K562 (cell line): ENCODE measurements at regions not wholly inside any gene's neighbourhood (a gene's known extent, or its start where the extent isn't known, plus 50 kb on each side); places are given as distances from the start of the nearest gene placed in this dataset.

Experiments
- ATAC-seq: fragments of 200-7000 bp; cut with Tn5 transposase; 3 replicates; pipeline ENCODE4 v1.9.1; 2020; ENCODE audit warnings: moderate library complexity
- BruUV-seq: library from RNA; stranded (reverse); fragments of 400-500 nt; replicated peaks from 2 replicates; lab custom pipeline; 2021; lab: Mats Ljungman, UMichigan
- CTCF ChIA-PET: fragments of 300-600 bp; formaldehyde crosslinking; extraction: SDS; loops from one replicate; lab custom pipeline; 2021; ENCODE audit warnings: low intra/inter-chr PET ratio; lab: Yijun Ruan, JAX
- POLR2A ChIA-PET: fragments of 300-600, 350-650 bp; sonication (Branson Sonifier 250); formaldehyde crosslinking; extraction: SDS; loops from one replicate; lab custom pipeline; 2021; ENCODE audit warnings: antibody characterized with exemption, inconsistent platforms; lab: Yijun Ruan, JAX
- DNase-seq, 4 experiments: peaks; one replicate each; pipeline versions ENCODE4 v3.0.0 to v3.0.0-alpha.2; 2011 to 2018; ENCODE audit warnings: low spot score in 3 of 4, mixed read lengths in 3 of 4; ENCODE audit errors: extremely low read depth in 1 of 4
- FAIRE-seq: peaks from 2 replicates; lab custom pipeline; 2011; peaks lifted over from hg19 to GRCh38; lab: Jason Lieb, UNC
- H2AFZ ChIP-seq: 2 replicates; pipeline ENCODE4 v1.6.0; 2011; ENCODE audit warnings: low read depth, low read length, control low read depth, inconsistent platforms
- H3K27ac ChIP-seq: fragments of 200-600 bp; 3 replicates; pipeline ENCODE4 v1.8.0; 2011; ENCODE audit warnings: low read depth, mild to moderate bottlenecking, control low read depth, inconsistent platforms, low read length, moderate library complexity, mixed read lengths; ENCODE audit errors: extremely low read depth
- H3K27me3 ChIP-seq, 2 experiments: fragments of 300-600 bp in 1 of 2; 2 replicates in 1 of 2; 3 replicates in 1 of 2; pipeline versions ENCODE4 v1.6.0 to v1.8.0; 2011; ENCODE audit warnings: inconsistent platforms in 2 of 2, low read length in 2 of 2, mild to moderate bottlenecking in 1 of 2, mixed read lengths in 1 of 2, moderate library complexity in 1 of 2; ENCODE audit not compliant: control insufficient read depth in 2 of 2, insufficient read depth in 2 of 2
- H3K36me3 ChIP-seq: fragments of 300-600 bp; 3 replicates; pipeline ENCODE4 v1.8.0; 2011; ENCODE audit warnings: mild to moderate bottlenecking, low read length, inconsistent platforms; ENCODE audit not compliant: control insufficient read depth, insufficient read depth
- H3K4me1 ChIP-seq, 2 experiments: fragments of 200-600 bp in 1 of 2; replicated peaks in 1 of 2; 2 replicates in 1 of 2; 3 replicates in 1 of 2; pipeline versions ENCODE4 v1.5.1 to v1.8.0; 2011; ENCODE audit warnings: inconsistent platforms in 2 of 2, low read length in 2 of 2, mild to moderate bottlenecking in 1 of 2, mixed read lengths in 1 of 2, moderate library complexity in 1 of 2; ENCODE audit not compliant: control insufficient read depth in 2 of 2, insufficient read depth in 2 of 2
- H3K4me2 ChIP-seq: 2 replicates; pipeline ENCODE4 v1.6.1; 2011; ENCODE audit warnings: low read length, control low read depth, inconsistent platforms, mixed read lengths; ENCODE audit not compliant: insufficient read depth
- H3K4me3 ChIP-seq: fragments of 200-600 bp; sonication (generic), shearing (Covaris generic); 2 replicates; pipeline ENCODE4 v1.5.1; 2016; ENCODE audit warnings: control low read depth, inconsistent platforms
- H3K79me2 ChIP-seq: fragments of 200-600 bp; 3 replicates; pipeline ENCODE4 v1.8.0; 2011; ENCODE audit warnings: low read length, inconsistent platforms; ENCODE audit not compliant: control insufficient read depth, insufficient read depth
- H3K9ac ChIP-seq, 2 experiments: 2 replicates each; pipeline versions ENCODE4 v1.6.0 to v1.6.1; 2011; ENCODE audit warnings: low read depth in 2 of 2, low read length in 2 of 2, control low read depth in 1 of 2, inconsistent platforms in 1 of 2, mild to moderate bottlenecking in 1 of 2, mixed read lengths in 1 of 2; ENCODE audit not compliant: insufficient read depth in 1 of 2
- H3K9me1 ChIP-seq: one replicate; pipeline ENCODE4 v1.6.0; 2011; ENCODE audit warnings: inconsistent platforms, mild to moderate bottlenecking, low read length, moderate library complexity; ENCODE audit not compliant: control insufficient read depth, insufficient read depth
- H3K9me3 ChIP-seq: replicated peaks from 2 replicates; pipeline ENCODE4 v1.5.1; 2011; ENCODE audit warnings: low read depth, low read length, inconsistent platforms; ENCODE audit not compliant: control insufficient read depth, insufficient read depth
- H4K20me1 ChIP-seq: replicated peaks from 2 replicates; pipeline ENCODE4 v1.6.1; 2011; ENCODE audit warnings: low read length, inconsistent platforms, mixed read lengths; ENCODE audit not compliant: control insufficient read depth, insufficient read depth
- CBFA2T3 ChIP-seq: fragments of 450-650 bp; IDR thresholded peaks from 2 replicates; pipeline ENCODE4 v1.6.1; 2017
- IRF2 ChIP-seq: sonication (generic); formaldehyde crosslinking; IDR thresholded peaks from 2 replicates; pipeline ENCODE4 v1.8.1; 2022; ENCODE audit warnings: mild to moderate bottlenecking, missing genetic modification reagents
- KAT8 ChIP-seq: fragments of 450-650 bp; IDR thresholded peaks from 2 replicates; pipeline ENCODE4 v1.6.1; 2016; ENCODE audit warnings: low read depth, mild to moderate bottlenecking
- MXD1 ChIP-seq: fragments of 250-450 bp; sonication (Bioruptor Pico); IDR thresholded peaks from 2 replicates; pipeline ENCODE4 v1.8.0; 2021; ENCODE audit warnings: borderline replicate concordance, mild to moderate bottlenecking, moderate library complexity; ENCODE audit not compliant: poor library complexity, severe bottlenecking
- TARDBP ChIP-seq: fragments of 450-650 bp; IDR thresholded peaks from 2 replicates; pipeline ENCODE4 v1.6.1; 2016
- ZNF408 ChIP-seq: fragments of 250-450 bp; sonication (Bioruptor Pico); IDR thresholded peaks from 2 replicates; pipeline ENCODE4 v1.4.0; 2020; ENCODE audit warnings: low read depth, mild to moderate bottlenecking, moderate library complexity
- WGBS: fragments of 100-300 bp; shearing (Covaris generic); methylation state at CpG from one replicate; pipeline ENCODE4 v1.1.6; 2016; ENCODE audit warnings: low coverage, mixed read lengths; ENCODE audit not compliant: insufficient coverage; ENCODE audit errors: missing lambda C conversion rate; 5-methylcytosine and 5-hydroxymethylcytosine counted together
- in situ Hi-C: fragments of 300-500 bp; cut with MboI; formaldehyde crosslinking; loops from 4 replicates; pipeline ENCODE4 v1.15.0; 2018; ENCODE audit warnings: inconsistent platforms, mixed read lengths
- intact Hi-C: fragments of 100-400 bp; cut with micrococcal nuclease; formaldehyde crosslinking; loops from 2 replicates; pipeline ENCODE4 v1.14.2; 2022
- TF ChIP-seq, protein P1 (sequence below): sonication (generic); formaldehyde crosslinking; IDR thresholded peaks from 2 replicates; pipeline ENCODE4 v1.8.1; 2023; ENCODE audit warnings: mild to moderate bottlenecking, missing genetic modification reagents
- TF ChIP-seq, protein P2 (sequence below): fragments of 200-400 bp; formaldehyde crosslinking; IDR thresholded peaks from 2 replicates; pipeline ENCODE4 v1.6.1; 2017; ENCODE audit warnings: mild to moderate bottlenecking, low read depth, low read length, moderate library complexity

- CTCF ChIA-PET, result no interaction called here
These were observed 272.5 kb upstream of the KLHL29 start for GRCh38 chr2:23112517-23112916.

More at GRCh38 chr2:23112517-23112916, 272.5 kb upstream of the KLHL29 start:
- DNase-seq (no peak), ATAC-seq (no peak), FAIRE-seq (no peak)
- in situ Hi-C loops, result no loop called here
- Histone ChIP-seq H3K4me1 (no peaks in the 10 kb centered on the region), H3K9ac (no peak overlapping the region), H3K9me3 (no peaks in the 10 kb centered on the region), H3K9me1 (no peaks in the 10 kb centered on the region), H2AFZ (no peak overlapping the region), H3K79me2 (no peaks in the 10 kb centered on the region), H3K27ac (no peak overlapping the region), H3K4me2 (no peak overlapping the region), H4K20me1 (no peaks in the 10 kb centered on the region), H3K36me3 (no peaks in the 10 kb centered on the region), H3K4me3 (no peak overlapping the region), H3K27me3 (no peaks in the 10 kb centered on the region)
- WGBS, result 0% methylated on average over 6 of the region's 6 CpGs
- TF ChIP-seq, protein P1, sequence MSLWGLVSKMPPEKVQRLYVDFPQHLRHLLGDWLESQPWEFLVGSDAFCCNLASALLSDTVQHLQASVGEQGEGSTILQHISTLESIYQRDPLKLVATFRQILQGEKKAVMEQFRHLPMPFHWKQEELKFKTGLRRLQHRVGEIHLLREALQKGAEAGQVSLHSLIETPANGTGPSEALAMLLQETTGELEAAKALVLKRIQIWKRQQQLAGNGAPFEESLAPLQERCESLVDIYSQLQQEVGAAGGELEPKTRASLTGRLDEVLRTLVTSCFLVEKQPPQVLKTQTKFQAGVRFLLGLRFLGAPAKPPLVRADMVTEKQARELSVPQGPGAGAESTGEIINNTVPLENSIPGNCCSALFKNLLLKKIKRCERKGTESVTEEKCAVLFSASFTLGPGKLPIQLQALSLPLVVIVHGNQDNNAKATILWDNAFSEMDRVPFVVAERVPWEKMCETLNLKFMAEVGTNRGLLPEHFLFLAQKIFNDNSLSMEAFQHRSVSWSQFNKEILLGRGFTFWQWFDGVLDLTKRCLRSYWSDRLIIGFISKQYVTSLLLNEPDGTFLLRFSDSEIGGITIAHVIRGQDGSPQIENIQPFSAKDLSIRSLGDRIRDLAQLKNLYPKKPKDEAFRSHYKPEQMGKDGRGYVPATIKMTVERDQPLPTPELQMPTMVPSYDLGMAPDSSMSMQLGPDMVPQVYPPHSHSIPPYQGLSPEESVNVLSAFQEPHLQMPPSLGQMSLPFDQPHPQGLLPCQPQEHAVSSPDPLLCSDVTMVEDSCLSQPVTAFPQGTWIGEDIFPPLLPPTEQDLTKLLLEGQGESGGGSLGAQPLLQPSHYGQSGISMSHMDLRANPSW, result no peak
- TF ChIP-seq IRF2 (CRISPR knock-in tag) (no peak), CBFA2T3 (no peak), MXD1 (CRISPR knock-in tag) (no peak), ZNF408 (CRISPR knock-in tag) (no peak), TARDBP (no peak), KAT8 (no peak)
- TF ChIP-seq, protein P2, sequence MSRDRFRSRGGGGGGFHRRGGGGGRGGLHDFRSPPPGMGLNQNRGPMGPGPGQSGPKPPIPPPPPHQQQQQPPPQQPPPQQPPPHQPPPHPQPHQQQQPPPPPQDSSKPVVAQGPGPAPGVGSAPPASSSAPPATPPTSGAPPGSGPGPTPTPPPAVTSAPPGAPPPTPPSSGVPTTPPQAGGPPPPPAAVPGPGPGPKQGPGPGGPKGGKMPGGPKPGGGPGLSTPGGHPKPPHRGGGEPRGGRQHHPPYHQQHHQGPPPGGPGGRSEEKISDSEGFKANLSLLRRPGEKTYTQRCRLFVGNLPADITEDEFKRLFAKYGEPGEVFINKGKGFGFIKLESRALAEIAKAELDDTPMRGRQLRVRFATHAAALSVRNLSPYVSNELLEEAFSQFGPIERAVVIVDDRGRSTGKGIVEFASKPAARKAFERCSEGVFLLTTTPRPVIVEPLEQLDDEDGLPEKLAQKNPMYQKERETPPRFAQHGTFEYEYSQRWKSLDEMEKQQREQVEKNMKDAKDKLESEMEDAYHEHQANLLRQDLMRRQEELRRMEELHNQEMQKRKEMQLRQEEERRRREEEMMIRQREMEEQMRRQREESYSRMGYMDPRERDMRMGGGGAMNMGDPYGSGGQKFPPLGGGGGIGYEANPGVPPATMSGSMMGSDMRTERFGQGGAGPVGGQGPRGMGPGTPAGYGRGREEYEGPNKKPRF, result no peak
- BruUV-seq, result no TSS peak
- intact Hi-C loops, result no loop called here
- POLR2A ChIA-PET, result no interaction called here
